Esophagus muscularis mucosa (tissue), 4 donors: ENCODE measurements at regions not wholly inside any gene's neighbourhood (a gene's known extent, or its start where the extent isn't known, plus 50 kb on each side); places are given as distances from the start of the nearest gene placed in this dataset.

Experiments used
- DNase-seq: peaks from one replicate; pipeline ENCODE4 v3.0.0-alpha.2; 2017; ENCODE audit errors: extremely low spot score
- H3K27ac ChIP-seq, 4 donors: fragments of 200-600 bp; sonication (generic); replicated peaks in 1 of 4; 1 replicate in 3 of 4; 2 replicates in 1 of 4; pipeline ENCODE4 v1.5.1; 2016 to 2019; ENCODE audit warnings: mild to moderate bottlenecking in 1 of 4
- H3K27me3 ChIP-seq, 4 donors: fragments of 200-600 bp; sonication (generic); one replicate each; pipeline versions ENCODE4 v1.5.1 to v1.6.0; 2016 to 2019
- H3K36me3 ChIP-seq, 4 donors: fragments of 200-600 bp; sonication (generic); one replicate each; pipeline ENCODE4 v1.5.1; 2016 to 2019
- H3K4me1 ChIP-seq, 4 donors: fragments of 200-600 bp; sonication (generic); one replicate each; pipeline ENCODE4 v1.5.1; 2016 to 2019
- H3K4me3 ChIP-seq, 4 donors: fragments of 200-600 bp; sonication (generic); 1 replicate in 2 of 4; 2 replicates in 2 of 4; pipeline ENCODE4 v1.5.1; 2016 to 2019; ENCODE audit warnings: mild to moderate bottlenecking in 4 of 4, moderate library complexity in 1 of 4
- H3K9me3 ChIP-seq, 4 donors: fragments of 200-600 bp; sonication (generic); 1 replicate in 3 of 4; 2 replicates in 1 of 4; pipeline ENCODE4 v1.5.1; 2016 to 2019
- CTCF ChIP-seq, 3 experiments: fragments of 200-600 bp in 2 of 3; fragments of 450-650 bp in 1 of 3; sonication (generic) in 2 of 3; IDR thresholded peaks; one replicate each; pipeline ENCODE4 v1.5.1; 2017 to 2019; ENCODE audit warnings: antibody characterized with exemption in 3 of 3, mild to moderate bottlenecking in 2 of 3, moderate library complexity in 1 of 3
- EP300 ChIP-seq: sonication (generic); formaldehyde crosslinking; IDR thresholded peaks from one replicate; pipeline ENCODE4 v1.6.1; 2017; ENCODE audit warnings: antibody characterized with exemption
- POLR2A ChIP-seq: fragments of 450-650 bp; IDR thresholded peaks from one replicate; pipeline ENCODE4 v1.6.1; 2017; ENCODE audit warnings: antibody characterized with exemption, moderate library complexity, mild to moderate bottlenecking, low read depth
- POLR2AphosphoS5 ChIP-seq, 2 donors: sonication (generic); formaldehyde crosslinking; IDR thresholded peaks; one replicate each; pipeline ENCODE4 v1.6.1; 2017; ENCODE audit warnings: antibody characterized with exemption in 2 of 2
- WGBS: methylation state at CpG from one replicate; pipeline ENCODE4 v1.1.5; 2018; 5-methylcytosine and 5-hydroxymethylcytosine counted together
- intact Hi-C: fragments of 100-400 bp; cut with DNase I; formaldehyde crosslinking; loops from one replicate; pipeline ENCODE4 v1.15.1; 2023

- WGBS: 80% methylated on average over 7 of the region's 7 CpGs
- no peak for DNase-seq
- peak overlapping the region; percentile 58 to 72 (median 62) for H3K27ac ChIP-seq
- no peak overlapping the region for H3K4me3 ChIP-seq
- TF ChIP-seq CTCF (IDR thresholded peaks at IDR 0.05) (no peak), EP300 (no peak), POLR2AphosphoS5 (IDR thresholded peaks at IDR 0.05) (no peak), POLR2A (no peak)
- intact Hi-C loops: no loop called here
- peaks cover 3 to 53% (median 49%) of the 10 kb centered on the region in 4 donors for H3K4me1 ChIP-seq
- H3K27me3 ChIP-seq: no peaks in the 10 kb centered on the region
- H3K36me3 ChIP-seq: no peaks in the 10 kb centered on the region
- no peaks in the 10 kb centered on the region for H3K9me3 ChIP-seq
Observed at GRCh38 chr6:169071394-169071793, 182.3 kb downstream of the THBS2 start.

- WGBS: 29% methylated on average over 14 of the region's 14 CpGs
- Histone ChIP-seq H3K27ac (peak overlapping the region; percentile 58 to 72 (median 62)), H3K4me3 (no peak overlapping the region), H3K27me3 (no peaks in the 10 kb centered on the region), H3K9me3 (no peaks in the 10 kb centered on the region), H3K4me1 (peaks cover under 1 to 46% (median 43%) of the 10 kb centered on the region in 4 donors), H3K36me3 (no peaks in the 10 kb centered on the region)
- peak; percentile 94 for DNase-seq
- TF ChIP-seq CTCF (IDR thresholded peaks at IDR 0.05) (no peak), POLR2AphosphoS5 (IDR thresholded peaks at IDR 0.05) (peak; percentile 67 to 83), EP300 (no peak)
- intact Hi-C loops: no loop called here
Observed at GRCh38 chr6:169070506-169071176, 183.0 kb downstream of the THBS2 start.

- no peak for TF ChIP-seq CTCF (IDR thresholded peaks at IDR 0.05)
- no peak for TF ChIP-seq POLR2A
- TF ChIP-seq POLR2AphosphoS5 (IDR thresholded peaks at IDR 0.05): no peak
- TF ChIP-seq EP300: no peak
- intact Hi-C loops: no loop called here
Observed at GRCh38 chr6:169069356-169069755, 184.3 kb downstream of the THBS2 start.

GRCh38 chr6:169064194-169064593 lies 189.5 kb downstream of the THBS2 start:
- H3K9me3 ChIP-seq: peaks cover 0 to 6% (median 1%) of the 10 kb centered on the region in 4 donors
- H3K27ac ChIP-seq: no peak overlapping the region
- no peak for DNase-seq
- H3K4me3 ChIP-seq: no peak overlapping the region
- H3K4me1 ChIP-seq: no peaks in the 10 kb centered on the region
- H3K27me3 ChIP-seq: no peaks in the 10 kb centered on the region
- intact Hi-C loops: no loop called here
- 53% methylated on average over 7 of the region's 7 CpGs for WGBS
- TF ChIP-seq EP300: no peak
- no peak for TF ChIP-seq POLR2A
- no peak for TF ChIP-seq CTCF (IDR thresholded peaks at IDR 0.05)
- no peak for TF ChIP-seq POLR2AphosphoS5 (IDR thresholded peaks at IDR 0.05)
- no peaks in the 10 kb centered on the region for H3K36me3 ChIP-seq

More at GRCh38 chr6:169069356-169069755, 184.3 kb downstream of the THBS2 start:
- Histone ChIP-seq H3K9me3 (no peaks in the 10 kb centered on the region), H3K4me1 (peaks cover 0 to 36% (median 32%) of the 10 kb centered on the region in 4 donors), H3K36me3 (no peaks in the 10 kb centered on the region), H3K27ac (peak overlapping the region in 1 of 4 donors; percentile 58), H3K27me3 (no peaks in the 10 kb centered on the region), H3K4me3 (no peak overlapping the region)
- no peak for DNase-seq
- WGBS: 95% methylated on average over 7 of the region's 7 CpGs

GRCh38 chr6:169062272-169062671 lies 191.4 kb downstream of the THBS2 start:
- intact Hi-C loops: no loop called here
- H3K4me1 ChIP-seq: no peaks in the 10 kb centered on the region
- peaks cover 0 to 6% (median 1%) of the 10 kb centered on the region in 4 donors for H3K9me3 ChIP-seq
- H3K4me3 ChIP-seq: no peak overlapping the region
- no peaks in the 10 kb centered on the region for H3K36me3 ChIP-seq
- no peak for DNase-seq
- TF ChIP-seq POLR2A: no peak
- no peak for TF ChIP-seq POLR2AphosphoS5 (IDR thresholded peaks at IDR 0.05)
- TF ChIP-seq CTCF (IDR thresholded peaks at IDR 0.05): no peak
- no peak for TF ChIP-seq EP300
- WGBS: 91% methylated on average over 8 of the region's 12 CpGs
- H3K27ac ChIP-seq: no peak overlapping the region
- H3K27me3 ChIP-seq: no peaks in the 10 kb centered on the region
